CD4-positive, alpha-beta T cell treated with Interferon gamma for 1 hour (primary cell): ENCODE measurements at regions not wholly inside any gene's neighbourhood (a gene's known extent, or its start where the extent isn't known, plus 50 kb on each side); places are given as distances from the start of the nearest gene placed in this dataset.

Experiments
- DNase-seq: peaks from one replicate; pipeline ENCODE4 v3.0.0-alpha.2; 2020

GRCh38 chr15:88378188-88378637 lies 89.0 kb downstream of the MRPL46 start:
- no peak for DNase-seq

- DNase-seq: no peak
Observed at GRCh38 chr15:88377509-88377908, 89.7 kb downstream of the MRPL46 start.

GRCh38 chr15:88376574-88377174 lies 90.5 kb downstream of the MRPL46 start:
- DNase-seq: no peak

GRCh38 chr15:88375234-88375927 lies 91.8 kb downstream of the MRPL46 start:
- DNase-seq: no peak

GRCh38 chr15:88365124-88365523 lies 102.1 kb downstream of the MRPL46 start:
- DNase-seq: no peak

GRCh38 chr15:88348579-88349230 lies 92.2 kb upstream of the NTRK3 start:
- no peak for DNase-seq

- no peak for DNase-seq
Observed at GRCh38 chr15:88345962-88346361, 89.4 kb upstream of the NTRK3 start.

GRCh38 chr15:88344786-88345185 lies 88.2 kb upstream of the NTRK3 start:
- no peak for DNase-seq

GRCh38 chr15:88342666-88343065 lies 86.1 kb upstream of the NTRK3 start:
- DNase-seq: no peak

GRCh38 chr15:88341653-88342052 lies 85.1 kb upstream of the NTRK3 start:
- DNase-seq: no peak

GRCh38 chr15:88341006-88341405 lies 84.5 kb upstream of the NTRK3 start:
- DNase-seq: no peak

- no peak for DNase-seq
Observed at GRCh38 chr15:88337993-88338392, 81.5 kb upstream of the NTRK3 start.

- no peak for DNase-seq
Observed at GRCh38 chr15:88335074-88335473, 78.5 kb upstream of the NTRK3 start.

GRCh38 chr15:88334436-88334835 lies 77.9 kb upstream of the NTRK3 start:
- no peak for DNase-seq

- no peak for DNase-seq
Observed at GRCh38 chr15:88331291-88331690, 74.8 kb upstream of the NTRK3 start.

GRCh38 chr15:88326924-88327323 lies 70.4 kb upstream of the NTRK3 start:
- DNase-seq: no peak

- no peak for DNase-seq
Observed at GRCh38 chr15:88324741-88325065, 68.2 kb upstream of the NTRK3 start.

- DNase-seq: no peak
Observed at GRCh38 chr15:88323976-88324740, 67.6 kb upstream of the NTRK3 start.

- no peak for DNase-seq
Observed at GRCh38 chr15:88323468-88323867, 66.9 kb upstream of the NTRK3 start.

GRCh38 chr15:88322461-88322860 lies 65.9 kb upstream of the NTRK3 start:
- DNase-seq: no peak

GRCh38 chr15:88321271-88321670 lies 64.7 kb upstream of the NTRK3 start:
- no peak for DNase-seq

GRCh38 chr15:88316586-88316985 lies 60.0 kb upstream of the NTRK3 start:
- DNase-seq: no peak

- no peak for DNase-seq
Observed at GRCh38 chr15:88315221-88315878, 58.8 kb upstream of the NTRK3 start.
